ENCODE measurements at regions not wholly inside any gene's neighbourhood (a gene's known extent, or its start where the extent isn't known, plus 50 kb on each side); places are given as distances from the start of the nearest gene placed in this dataset.

DNA sequence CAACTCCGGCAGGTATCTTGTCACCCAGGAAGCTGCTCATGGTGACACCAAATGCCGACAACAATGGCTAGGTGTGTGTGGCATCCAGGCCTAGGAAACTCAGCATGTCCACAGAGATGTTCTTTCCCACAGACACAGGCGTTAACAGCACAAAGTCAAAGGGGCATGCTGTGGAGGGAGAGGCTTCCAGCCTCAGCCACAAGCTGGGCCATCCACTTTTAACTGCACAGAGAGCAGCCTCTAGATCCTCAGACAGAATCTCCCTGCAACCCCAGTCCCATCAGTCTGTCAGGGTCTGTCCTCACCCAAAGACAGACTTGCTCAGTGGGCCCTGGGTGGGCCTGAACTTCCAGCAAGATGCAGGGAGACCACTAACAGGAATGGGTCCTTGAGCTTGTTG is 58.5 kb upstream of the BCAR3 start:
- TF ChIP-seq POLR2A (IDR thresholded peaks at IDR 0.05; ENCODE audit: extremely low read depth, insufficient read length): no peak
- TF ChIP-seq, protein P1, sequence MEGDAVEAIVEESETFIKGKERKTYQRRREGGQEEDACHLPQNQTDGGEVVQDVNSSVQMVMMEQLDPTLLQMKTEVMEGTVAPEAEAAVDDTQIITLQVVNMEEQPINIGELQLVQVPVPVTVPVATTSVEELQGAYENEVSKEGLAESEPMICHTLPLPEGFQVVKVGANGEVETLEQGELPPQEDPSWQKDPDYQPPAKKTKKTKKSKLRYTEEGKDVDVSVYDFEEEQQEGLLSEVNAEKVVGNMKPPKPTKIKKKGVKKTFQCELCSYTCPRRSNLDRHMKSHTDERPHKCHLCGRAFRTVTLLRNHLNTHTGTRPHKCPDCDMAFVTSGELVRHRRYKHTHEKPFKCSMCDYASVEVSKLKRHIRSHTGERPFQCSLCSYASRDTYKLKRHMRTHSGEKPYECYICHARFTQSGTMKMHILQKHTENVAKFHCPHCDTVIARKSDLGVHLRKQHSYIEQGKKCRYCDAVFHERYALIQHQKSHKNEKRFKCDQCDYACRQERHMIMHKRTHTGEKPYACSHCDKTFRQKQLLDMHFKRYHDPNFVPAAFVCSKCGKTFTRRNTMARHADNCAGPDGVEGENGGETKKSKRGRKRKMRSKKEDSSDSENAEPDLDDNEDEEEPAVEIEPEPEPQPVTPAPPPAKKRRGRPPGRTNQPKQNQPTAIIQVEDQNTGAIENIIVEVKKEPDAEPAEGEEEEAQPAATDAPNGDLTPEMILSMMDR (IDR thresholded peaks at IDR 0.05; ENCODE audit: low read depth, low read length): no peak
- TF ChIP-seq, protein P2, sequence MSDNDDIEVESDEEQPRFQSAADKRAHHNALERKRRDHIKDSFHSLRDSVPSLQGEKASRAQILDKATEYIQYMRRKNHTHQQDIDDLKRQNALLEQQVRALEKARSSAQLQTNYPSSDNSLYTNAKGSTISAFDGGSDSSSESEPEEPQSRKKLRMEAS (IDR thresholded peaks at IDR 0.05; ENCODE audit: low read depth, low read length): no peak
